GM13977 (cell line): ENCODE measurements at regions not wholly inside any gene's neighbourhood (a gene's known extent, or its start where the extent isn't known, plus 50 kb on each side); places are given as distances from the start of the nearest gene placed in this dataset.

ENCODE experiments used
- DNase-seq: peaks from one replicate; pipeline ENCODE4 v3.0.0; 2012; ENCODE audit warnings: low spot score
- CTCF ChIP-seq: IDR thresholded peaks from 2 replicates; pipeline ENCODE4 v1.5.1; 2012; ENCODE audit warnings: mild to moderate bottlenecking, control low read depth; ENCODE audit not compliant: insufficient read depth; ENCODE audit errors: extremely low read depth, missing control alignments
- in situ Hi-C: fragments of 300-500 bp; cut with MboI; formaldehyde crosslinking; loops from one replicate; pipeline ENCODE4 v1.12.0; 2022; ENCODE audit warnings: low sequenced_read_pairs, low pct_unique_long_range_greater_than_20kb, mixed read lengths, inconsistent platforms; ENCODE audit not compliant: unreplicated experiment

GRCh38 chr6:168384045-168385036 lies 56.6 kb upstream of the SMOC2 start:
- DNase-seq: no peak
- no peak for TF ChIP-seq CTCF
- in situ Hi-C loops: no loop called here

- DNase-seq: no peak
- in situ Hi-C loops: no loop called here
- no peak for TF ChIP-seq CTCF
Observed at GRCh38 chr6:168385037-168385759, 55.8 kb upstream of the SMOC2 start.

DNA sequence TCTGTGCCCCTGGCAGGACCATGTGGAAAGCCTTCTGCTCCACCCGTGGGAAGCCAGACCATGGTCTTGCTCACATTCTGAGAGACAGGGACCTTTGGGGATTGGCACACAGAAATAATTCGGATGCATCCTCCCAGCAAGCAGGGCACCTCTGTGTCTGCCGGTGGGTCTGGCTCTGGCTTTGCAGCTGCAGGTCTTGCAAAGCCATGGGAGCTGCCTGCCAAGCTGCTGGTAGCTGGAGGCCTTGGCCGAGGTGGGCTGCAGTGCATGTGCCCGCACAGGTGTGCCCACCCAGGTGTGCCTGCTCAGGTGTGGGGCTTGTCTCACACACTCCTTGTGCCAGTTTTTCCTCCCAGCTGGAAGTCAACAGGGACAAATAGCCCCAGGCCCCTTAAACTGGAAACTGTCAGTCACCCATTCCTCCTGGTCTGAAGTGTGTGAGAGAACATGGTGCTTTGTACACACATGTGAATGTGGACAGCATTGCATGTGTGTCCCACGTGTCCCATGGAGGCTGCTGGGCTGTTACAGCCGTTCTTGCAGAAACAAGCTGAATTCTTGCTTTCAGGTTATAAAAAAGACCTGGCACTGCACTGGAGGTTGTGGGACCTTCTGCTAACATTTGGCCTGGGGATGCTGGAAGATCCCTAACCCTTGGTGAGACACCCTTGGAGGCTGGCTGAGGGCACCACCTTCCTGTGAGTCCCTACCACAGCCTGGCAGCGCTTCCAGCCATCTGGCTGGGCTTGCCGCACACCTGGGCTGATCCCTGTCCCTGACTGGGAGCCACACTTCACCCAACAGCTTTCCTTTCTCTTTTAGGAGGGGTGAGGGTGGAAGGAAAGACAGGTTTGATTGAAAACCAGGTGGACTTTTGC lies 54.9 kb upstream of the SMOC2 start:
- in situ Hi-C loops: no loop called here
- no peak for DNase-seq
- TF ChIP-seq CTCF: no peak

GRCh38 chr6:168386973-168387372 lies 54.0 kb upstream of the SMOC2 start:
- DNase-seq: no peak
- in situ Hi-C loops: no loop called here
- no peak for TF ChIP-seq CTCF

GRCh38 chr6:168387426-168387825 lies 53.6 kb upstream of the SMOC2 start:
- no peak for DNase-seq
- TF ChIP-seq CTCF: no peak
- in situ Hi-C loops: no loop called here

DNA sequence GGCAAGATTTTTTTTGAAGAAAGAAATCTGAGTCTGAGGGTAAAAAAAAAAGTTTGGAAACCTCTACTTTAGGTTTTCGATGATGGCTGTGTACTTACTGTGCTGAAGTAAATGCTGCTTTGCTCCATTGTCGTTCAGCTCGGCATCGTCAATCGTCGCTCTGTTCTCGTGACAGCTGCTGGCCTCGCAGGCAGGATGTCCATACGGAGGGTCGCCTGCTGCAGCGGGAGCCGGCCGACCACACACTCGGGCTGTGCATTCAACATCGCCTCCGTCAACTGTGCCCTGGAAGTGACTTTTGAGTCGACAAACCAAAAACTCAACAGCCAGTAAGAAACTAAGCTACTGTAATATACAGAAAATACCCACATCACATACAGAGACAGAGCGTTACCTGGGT lies 53.1 kb upstream of the SMOC2 start:
- TF ChIP-seq CTCF: no peak
- in situ Hi-C loops: no loop called here
- DNase-seq: no peak
